H9 (cell line): ENCODE measurements at regions not wholly inside any gene's neighbourhood (a gene's known extent, or its start where the extent isn't known, plus 50 kb on each side); places are given as distances from the start of the nearest gene placed in this dataset.

Experiments used
- DNase-seq: peaks from one replicate; pipeline ENCODE4 v3.0.0-alpha.2; 2017
- H2AFZ ChIP-seq: one replicate; pipeline ENCODE4 v1.6.1; 2013; ENCODE audit warnings: mild to moderate bottlenecking, low read length, control low read depth, moderate library complexity
- H2AK5ac ChIP-seq: 2 replicates; pipeline ENCODE4 v1.6.1; 2013; ENCODE audit warnings: low read length, control low read depth, mixed read lengths; ENCODE audit not compliant: insufficient read length
- H2BK120ac ChIP-seq: one replicate; pipeline ENCODE4 v1.6.1; 2013; ENCODE audit warnings: low read depth, mild to moderate bottlenecking, low read length, control low read depth, inconsistent platforms; ENCODE audit not compliant: poor library complexity, severe bottlenecking
- H2BK12ac ChIP-seq: 2 replicates; pipeline ENCODE4 v1.6.1; 2013; ENCODE audit warnings: low read length, control low read depth, mixed read lengths, low read depth; ENCODE audit not compliant: insufficient read length
- H2BK15ac ChIP-seq: 2 replicates; pipeline ENCODE4 v1.6.1; 2013; ENCODE audit warnings: low read depth, low read length, control low read depth
- H2BK20ac ChIP-seq: one replicate; pipeline ENCODE4 v1.6.1; 2013; ENCODE audit warnings: low read depth, mild to moderate bottlenecking, low read length, control low read depth, inconsistent platforms; ENCODE audit not compliant: poor library complexity, severe bottlenecking
- H2BK5ac ChIP-seq: 2 replicates; pipeline ENCODE4 v1.6.1; 2013; ENCODE audit warnings: low read length, control low read depth, mixed read lengths; ENCODE audit not compliant: insufficient read length
- H3K14ac ChIP-seq: 2 replicates; pipeline ENCODE4 v1.6.1; 2013; ENCODE audit warnings: low read length, control low read depth; ENCODE audit not compliant: insufficient read depth
- H3K18ac ChIP-seq: 2 replicates; pipeline ENCODE4 v1.6.1; 2013; ENCODE audit warnings: low read depth, mild to moderate bottlenecking, mixed read lengths, low read length, control low read depth; ENCODE audit not compliant: insufficient read length
- H3K23ac ChIP-seq: 2 replicates; pipeline ENCODE4 v1.6.1; 2013; ENCODE audit warnings: low read length, control low read depth, mixed read lengths, low read depth; ENCODE audit not compliant: insufficient read length
- H3K23me2 ChIP-seq: 2 replicates; pipeline ENCODE4 v1.6.1; 2013; ENCODE audit warnings: low read depth, mild to moderate bottlenecking, mixed read lengths, low read length, control low read depth; ENCODE audit not compliant: insufficient read length, poor library complexity, severe bottlenecking
- H3K27ac ChIP-seq: 2 replicates; pipeline ENCODE4 v1.5.1; 2013; ENCODE audit warnings: low read length, control low read depth, mixed read lengths, low read depth; ENCODE audit not compliant: insufficient read length
- H3K27me3 ChIP-seq: 2 replicates; pipeline ENCODE4 v1.6.1; 2013; ENCODE audit warnings: low read length, control low read depth, inconsistent platforms; ENCODE audit not compliant: insufficient read depth
- H3K4ac ChIP-seq: 2 replicates; pipeline ENCODE4 v1.6.1; 2013; ENCODE audit warnings: low read depth, mild to moderate bottlenecking, control low read depth, inconsistent platforms, low read length, moderate library complexity
- H3K4me1 ChIP-seq: 2 replicates; pipeline ENCODE4 v1.6.1; 2013; ENCODE audit warnings: low read length, control low read depth, inconsistent platforms; ENCODE audit not compliant: insufficient read depth
- H3K4me2 ChIP-seq: 2 replicates; pipeline ENCODE4 v1.6.1; 2013; ENCODE audit warnings: low read length, control low read depth, mixed read lengths; ENCODE audit not compliant: insufficient read length, insufficient read depth
- H3K56ac ChIP-seq: 2 replicates; pipeline ENCODE4 v1.6.1; 2013; ENCODE audit warnings: low read depth, mild to moderate bottlenecking, mixed read lengths, low read length, control low read depth; ENCODE audit not compliant: insufficient read length
- H3K79me1 ChIP-seq: 2 replicates; pipeline ENCODE4 v1.6.1; 2013; ENCODE audit warnings: low read depth, mild to moderate bottlenecking, moderate library complexity, low read length, control low read depth, inconsistent platforms; ENCODE audit not compliant: insufficient read depth, poor library complexity, severe bottlenecking
- H3K79me2 ChIP-seq: 2 replicates; pipeline ENCODE4 v1.6.1; 2013; ENCODE audit warnings: low read length, control low read depth, inconsistent platforms; ENCODE audit not compliant: insufficient read depth
- H3K9ac ChIP-seq: 2 replicates; pipeline ENCODE4 v1.6.1; 2013; ENCODE audit warnings: low read length, control low read depth, mixed read lengths; ENCODE audit not compliant: insufficient read length; ENCODE audit errors: extremely low read depth
- H3K9me3 ChIP-seq: one replicate; pipeline ENCODE4 v1.6.1; 2013; ENCODE audit warnings: low read depth, low read length, inconsistent platforms; ENCODE audit not compliant: control insufficient read depth
- H3T11ph ChIP-seq: one replicate; pipeline ENCODE4 v1.6.1; 2013; ENCODE audit warnings: mild to moderate bottlenecking, low read length, control low read depth, inconsistent platforms
- H4K20me1 ChIP-seq: one replicate; pipeline ENCODE4 v1.6.1; 2013; ENCODE audit not compliant: control insufficient read depth, insufficient read length, insufficient read depth
- H4K5ac ChIP-seq: 2 replicates; pipeline ENCODE4 v1.6.1; 2013; ENCODE audit warnings: low read depth, mild to moderate bottlenecking, mixed read lengths, low read length, control low read depth; ENCODE audit not compliant: insufficient read length
- H4K8ac ChIP-seq: replicated peaks from 2 replicates; pipeline ENCODE4 v1.6.1; 2013; ENCODE audit warnings: low read length, control low read depth, mixed read lengths, low read depth; ENCODE audit not compliant: insufficient read length
- H4K91ac ChIP-seq: 2 replicates; pipeline ENCODE4 v1.6.1; 2013; ENCODE audit warnings: low read depth, mild to moderate bottlenecking, moderate library complexity, mixed read lengths, low read length, control low read depth; ENCODE audit not compliant: insufficient read length
- H3K27ac Mint-ChIP-seq, 3 experiments: 2 replicates in 2 of 3; 3 replicates in 1 of 3; pipeline ENCODE4 v1.8.0; 2020 to 2021; ENCODE audit warnings: mixed read lengths in 3 of 3, mild to moderate bottlenecking in 1 of 3, moderate library complexity in 1 of 3
- H3K27me3 Mint-ChIP-seq: 2 replicates; pipeline ENCODE4 v1.8.0; 2021; ENCODE audit warnings: low read depth, mild to moderate bottlenecking, moderate library complexity, mixed read lengths
- H3K36me3 Mint-ChIP-seq, 3 experiments: 2 replicates in 2 of 3; 3 replicates in 1 of 3; pipeline ENCODE4 v1.8.0; 2020 to 2021; ENCODE audit warnings: low read depth in 3 of 3, mixed read lengths in 3 of 3; ENCODE audit not compliant: insufficient read depth in 1 of 3
- H3K4me1 Mint-ChIP-seq, 2 experiments: 2 replicates each; pipeline ENCODE4 v1.8.0; 2020; ENCODE audit warnings: mixed read lengths in 2 of 2
- H3K4me3 Mint-ChIP-seq, 2 experiments: 2 replicates in 1 of 2; 3 replicates in 1 of 2; pipeline ENCODE4 v1.8.0; 2020 to 2021; ENCODE audit warnings: mild to moderate bottlenecking in 2 of 2, mixed read lengths in 2 of 2, moderate library complexity in 1 of 2
- H3K9me3 Mint-ChIP-seq, 2 experiments: 2 replicates in 1 of 2; 3 replicates in 1 of 2; pipeline ENCODE4 v1.8.0; 2020; ENCODE audit warnings: mild to moderate bottlenecking in 2 of 2, mixed read lengths in 2 of 2, moderate library complexity in 1 of 2
- WGBS: extraction: QIAGEN DNeasy Blood & Tissue Kit; methylation state at CpG from one replicate; pipeline ENCODE4 v1.1.7; 2013; ENCODE audit warnings: missing lambda C conversion rate, low lambda C conversion rate, mixed read lengths; ENCODE audit not compliant: insufficient read length; ENCODE audit errors: extremely low coverage; 5-methylcytosine and 5-hydroxymethylcytosine counted together
- TF ChIP-seq, protein P1 (sequence below): fragments of 200-600 bp; sonication (generic); conservative IDR thresholded peaks from 3 replicates; pipeline ENCODE4 v1.8.0; 2021; ENCODE audit warnings: antibody characterized with exemption, mild to moderate bottlenecking

DNA sequence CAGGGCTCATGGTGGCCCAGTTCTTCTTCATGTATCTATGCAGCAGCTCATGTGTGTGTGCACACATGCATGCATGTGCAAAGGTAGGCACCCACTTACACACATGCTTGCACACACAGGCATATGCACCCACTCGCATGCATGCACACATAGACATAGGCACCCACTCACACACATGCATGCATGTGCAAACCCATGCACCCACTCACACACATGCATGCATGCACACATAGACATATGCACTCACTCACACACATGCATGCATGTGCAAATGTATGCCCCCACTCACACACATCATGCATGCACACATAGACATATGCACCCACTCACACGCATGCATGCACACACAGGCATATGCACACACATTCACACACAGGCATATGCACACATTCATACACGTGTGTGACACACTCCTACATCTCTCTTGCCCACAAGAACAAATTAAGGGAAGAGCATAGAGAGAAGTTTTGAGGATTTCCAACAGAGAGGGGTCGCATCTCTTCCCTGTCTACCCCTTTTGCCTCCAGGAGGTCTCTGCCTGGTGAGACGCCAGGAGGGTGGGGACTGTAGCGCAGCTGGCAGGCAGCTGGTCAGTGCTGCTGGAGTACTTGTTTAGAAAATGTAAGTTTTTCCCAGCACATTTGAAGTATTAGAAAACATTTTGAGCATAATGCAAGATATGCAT is 63.9 kb upstream of the ARHGEF7 start:
- H3T11ph ChIP-seq, result no peak overlapping the region
- no peak overlapping the region for H3K14ac ChIP-seq
- Mint-ChIP-seq H3K27ac (no peak overlapping the region), H3K36me3 (peaks cover 5 to 8% (median 7%) of the 10 kb centered on the region in 3 experiments; a peak in 6 of 7 replicates), H3K9me3 (peaks cover 13 to 16% of the 10 kb centered on the region in 2 experiments; a peak in 3 of 5 replicates), H3K27me3 (no peaks in the 10 kb centered on the region; the same call in 1 of the 2 replicates), H3K4me3 (no peak overlapping the region), H3K4me1 (peaks cover 8 to 9% of the 10 kb centered on the region in 2 experiments)
- H2BK12ac ChIP-seq, result no peak overlapping the region
- H2AK5ac ChIP-seq, result no peak overlapping the region
- H4K91ac ChIP-seq, result no peak overlapping the region
- no peak overlapping the region for H3K27ac ChIP-seq
- no peaks in the 10 kb centered on the region for H3K79me1 ChIP-seq
- no peak overlapping the region for H2AFZ ChIP-seq
- H3K9me3 ChIP-seq, result no peaks in the 10 kb centered on the region
- no peak overlapping the region for H2BK15ac ChIP-seq
- H3K23ac ChIP-seq, result no peak overlapping the region
- DNase-seq, result no peak
- no peaks in the 10 kb centered on the region for H3K27me3 ChIP-seq
- TF ChIP-seq, protein P1, sequence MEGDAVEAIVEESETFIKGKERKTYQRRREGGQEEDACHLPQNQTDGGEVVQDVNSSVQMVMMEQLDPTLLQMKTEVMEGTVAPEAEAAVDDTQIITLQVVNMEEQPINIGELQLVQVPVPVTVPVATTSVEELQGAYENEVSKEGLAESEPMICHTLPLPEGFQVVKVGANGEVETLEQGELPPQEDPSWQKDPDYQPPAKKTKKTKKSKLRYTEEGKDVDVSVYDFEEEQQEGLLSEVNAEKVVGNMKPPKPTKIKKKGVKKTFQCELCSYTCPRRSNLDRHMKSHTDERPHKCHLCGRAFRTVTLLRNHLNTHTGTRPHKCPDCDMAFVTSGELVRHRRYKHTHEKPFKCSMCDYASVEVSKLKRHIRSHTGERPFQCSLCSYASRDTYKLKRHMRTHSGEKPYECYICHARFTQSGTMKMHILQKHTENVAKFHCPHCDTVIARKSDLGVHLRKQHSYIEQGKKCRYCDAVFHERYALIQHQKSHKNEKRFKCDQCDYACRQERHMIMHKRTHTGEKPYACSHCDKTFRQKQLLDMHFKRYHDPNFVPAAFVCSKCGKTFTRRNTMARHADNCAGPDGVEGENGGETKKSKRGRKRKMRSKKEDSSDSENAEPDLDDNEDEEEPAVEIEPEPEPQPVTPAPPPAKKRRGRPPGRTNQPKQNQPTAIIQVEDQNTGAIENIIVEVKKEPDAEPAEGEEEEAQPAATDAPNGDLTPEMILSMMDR, result no peak
- no peak overlapping the region for H2BK120ac ChIP-seq
- H3K4me1 ChIP-seq, result no peaks in the 10 kb centered on the region
- no peak overlapping the region for H4K8ac ChIP-seq
- H3K4ac ChIP-seq, result no peak overlapping the region
- no peaks in the 10 kb centered on the region for H4K20me1 ChIP-seq
- H3K9ac ChIP-seq, result no peak overlapping the region
- no peak overlapping the region for H3K56ac ChIP-seq
- H3K23me2 ChIP-seq, result no peaks in the 10 kb centered on the region
- no peak overlapping the region for H2BK5ac ChIP-seq
- no peak overlapping the region for H3K18ac ChIP-seq
- H2BK20ac ChIP-seq, result no peak overlapping the region
- no peaks in the 10 kb centered on the region for H3K79me2 ChIP-seq
- H4K5ac ChIP-seq, result no peak overlapping the region
- WGBS, result no CpG with 5 or more reads among the region's 6 CpGs
- no peak overlapping the region for H3K4me2 ChIP-seq
